ENCODE measurements at regions not wholly inside any gene's neighbourhood (a gene's known extent, or its start where the extent isn't known, plus 50 kb on each side); places are given as distances from the start of the nearest gene placed in this dataset.

GRCh38 chr1:65741993-65742392 is 50.7 kb upstream of the PDE4B start:
- H3K79me2 ChIP-seq (ENCODE audit: insufficient read depth, low read length) = no peaks in the 10 kb centered on the region
- H3K9me2 ChIP-seq (ENCODE audit: low read depth, low read length) = no peaks in the 10 kb centered on the region
- TF ChIP-seq EZH2 (IDR thresholded peaks at IDR 0.05; ENCODE audit: borderline replicate concordance, low read length) (no peak), CTCF (IDR thresholded peaks at IDR 0.05; ENCODE audit: low read length) (no peak)
- H3K9ac ChIP-seq (ENCODE audit: low read length) = no peak overlapping the region
- H3K27ac ChIP-seq (ENCODE audit: low read depth, low read length, poor library complexity, severe bottlenecking) = no peak overlapping the region
- H3K4me2 ChIP-seq (ENCODE audit: low read length) = no peak overlapping the region
- H3F3A ChIP-seq (ENCODE audit: insufficient read depth, low read length) = no peaks in the 10 kb centered on the region
- no peaks in the 10 kb centered on the region for H3K4me1 ChIP-seq (ENCODE audit: insufficient read depth, low read length, severe bottlenecking)
- H3K36me3 ChIP-seq (ENCODE audit: insufficient read depth, low read length) = no peaks in the 10 kb centered on the region
- no peaks in the 10 kb centered on the region for H3K27me3 ChIP-seq (ENCODE audit: insufficient read depth, low read length)
- no peak overlapping the region for H2AFZ ChIP-seq (ENCODE audit: low read length)
- H3K9me3 ChIP-seq (ENCODE audit: low read length) = peaks cover 3% of the 10 kb centered on the region; the same call in 1 of the 2 replicates
- H4K20me1 ChIP-seq (ENCODE audit: insufficient read depth, low read length) = no peaks in the 10 kb centered on the region
- H3K4me3 ChIP-seq (ENCODE audit: low read depth, low read length, poor library complexity, severe bottlenecking) = no peak overlapping the region
